Transverse colon (tissue), 4 donors: ENCODE measurements at regions not wholly inside any gene's neighbourhood (a gene's known extent, or its start where the extent isn't known, plus 50 kb on each side); places are given as distances from the start of the nearest gene placed in this dataset.

Source experiments
- CTCF ChIP-seq, 5 experiments: fragments of 200-600 bp in 3 of 5; fragments of 450-650 bp in 2 of 5; sonication (generic) in 3 of 5; IDR thresholded peaks; 1 replicate in 2 of 5; 2 replicates in 3 of 5; pipeline ENCODE4 v1.5.1; 2016 to 2017; ENCODE audit warnings: antibody characterized with exemption in 5 of 5, inconsistent platforms in 3 of 5, mild to moderate bottlenecking in 2 of 5, moderate library complexity in 1 of 5
- POLR2AphosphoS5 ChIP-seq, 3 donors: sonication (generic); formaldehyde crosslinking; IDR thresholded peaks; one replicate each; pipeline ENCODE4 v1.6.1; 2016; ENCODE audit warnings: antibody characterized with exemption in 3 of 3

GRCh38 chr5:156148301-156148700 lies 178.7 kb upstream of the SGCD start:
- TF ChIP-seq CTCF (IDR thresholded peaks at IDR 0.05), result no peak
- TF ChIP-seq POLR2AphosphoS5 (IDR thresholded peaks at IDR 0.05), result no peak
